SK-N-SH (cell line): ENCODE measurements at regions not wholly inside any gene's neighbourhood (a gene's known extent, or its start where the extent isn't known, plus 50 kb on each side); places are given as distances from the start of the nearest gene placed in this dataset.

Source experiments
- CTCF ChIA-PET: fragments of 300-600, 350-600 bp; formaldehyde crosslinking; extraction: SDS; loops from one replicate; lab custom pipeline; 2021; lab: Yijun Ruan, JAX
- POLR2A ChIA-PET: fragments of 350-600 bp; sonication (Branson Sonifier 250); formaldehyde crosslinking; extraction: SDS; loops from one replicate; lab custom pipeline; 2020; ENCODE audit warnings: antibody characterized with exemption, inconsistent platforms; lab: Yijun Ruan, JAX
- DNase-seq: peaks from one replicate; pipeline ENCODE4 v3.0.0; 2012
- H2AFZ ChIP-seq: fragments of 200-600 bp; sonication (generic); 2 replicates; pipeline ENCODE4 v1.8.1; 2016; ENCODE audit warnings: antibody characterized with exemption, mild to moderate bottlenecking, low read depth
- H3F3A ChIP-seq: fragments of 200-600 bp; sonication (generic); replicated peaks from 2 replicates; pipeline ENCODE3; 2016; ENCODE audit warnings: antibody characterized with exemption, mild to moderate bottlenecking; ENCODE audit not compliant: insufficient read depth
- H3K27ac ChIP-seq, 2 experiments: fragments of 200-500 bp in 1 of 2; fragments of 200-600 bp in 1 of 2; sonication (Bioruptor generic) in 1 of 2; sonication (generic), shearing (Covaris generic) in 1 of 2; 2 replicates each; pipeline versions ENCODE4 v1.5.1 to v1.6.1; 2014 to 2016; ENCODE audit warnings: low read depth in 2 of 2, inconsistent platforms in 1 of 2, low read length in 1 of 2, mild to moderate bottlenecking in 1 of 2, mixed read lengths in 1 of 2
- H3K27me3 ChIP-seq: fragments of 200-600 bp; sonication (generic), shearing (Covaris generic); 2 replicates; pipeline ENCODE4 v1.6.1; 2016; ENCODE audit warnings: mixed run types; ENCODE audit not compliant: insufficient read depth
- H3K36me3 ChIP-seq, 2 experiments: fragments of 200-500 bp in 1 of 2; fragments of 200-600 bp in 1 of 2; sonication (Bioruptor generic) in 1 of 2; sonication (generic) in 1 of 2; replicated peaks in 1 of 2; 2 replicates each; pipeline versions ENCODE3 to v1.5.1; 2014 to 2016; ENCODE audit warnings: low read length in 1 of 2, mild to moderate bottlenecking in 1 of 2; ENCODE audit not compliant: insufficient read depth in 2 of 2, control insufficient read depth in 1 of 2
- H3K4me1 ChIP-seq, 2 experiments: fragments of 200-500 bp in 1 of 2; fragments of 200-600 bp in 1 of 2; sonication (Bioruptor generic) in 1 of 2; sonication (generic), shearing (Covaris generic) in 1 of 2; 2 replicates each; pipeline versions ENCODE4 v1.5.1 to v1.6.1; 2014 to 2016; ENCODE audit warnings: low read depth in 1 of 2, low read length in 1 of 2, mixed run types in 1 of 2; ENCODE audit not compliant: insufficient read depth in 2 of 2, control insufficient read depth in 1 of 2
- H3K4me2 ChIP-seq: fragments of 200-600 bp; sonication (generic), shearing (Covaris generic); 2 replicates; pipeline ENCODE4 v1.6.1; 2017; ENCODE audit warnings: mixed run types
- H3K4me3 ChIP-seq, 2 experiments: fragments of 200-500 bp in 1 of 2; fragments of 200-600 bp in 1 of 2; sonication (Bioruptor generic) in 1 of 2; sonication (generic), shearing (Covaris generic) in 1 of 2; 2 replicates each; pipeline versions ENCODE4 v1.5.1 to v1.8.1; 2014 to 2016; ENCODE audit warnings: low read depth in 2 of 2, inconsistent platforms in 1 of 2, low read length in 1 of 2, mild to moderate bottlenecking in 1 of 2, mixed read lengths in 1 of 2, moderate library complexity in 1 of 2
- H3K79me2 ChIP-seq: fragments of 200-600 bp; sonication (generic); 2 replicates; pipeline ENCODE4 v1.8.1; 2017; ENCODE audit warnings: mild to moderate bottlenecking; ENCODE audit not compliant: insufficient read depth
- H3K9ac ChIP-seq: fragments of 200-600 bp; sonication (generic); 2 replicates; pipeline ENCODE4 v1.6.1; 2017; ENCODE audit warnings: mixed run types
- H3K9me2 ChIP-seq: fragments of 200-600 bp; sonication (generic); 2 replicates; pipeline ENCODE4 v1.6.1; 2017; ENCODE audit warnings: mixed run types
- H3K9me3 ChIP-seq: fragments of 200-600 bp; sonication (generic); 2 replicates; pipeline ENCODE4 v1.6.1; 2017; ENCODE audit warnings: mixed run types, mild to moderate bottlenecking, moderate library complexity
- H4K20me1 ChIP-seq: fragments of 200-600 bp; sonication (generic); 2 replicates; pipeline ENCODE4 v1.6.1; 2017; ENCODE audit warnings: mild to moderate bottlenecking, mixed run types; ENCODE audit not compliant: insufficient read depth
- CHD2 ChIP-seq: fragments of 150-350 bp; IDR thresholded peaks from 2 replicates; pipeline ENCODE4 v1.6.1; 2018; ENCODE audit warnings: low read length; ENCODE audit not compliant: partially characterized antibody
- EP300 ChIP-seq, 2 experiments: IDR thresholded peaks; 2 replicates each; pipeline versions ENCODE4 v1.4.0 to v1.6.1; 2012; ENCODE audit warnings: borderline replicate concordance in 1 of 2, low read depth in 1 of 2, low read length in 1 of 2
- EZH2phosphoT487 ChIP-seq: fragments of 200-600 bp; sonication (generic); IDR thresholded peaks from 2 replicates; pipeline ENCODE4 v1.6.1; 2017; ENCODE audit warnings: low read depth, mixed run types, mild to moderate bottlenecking, antibody characterized with exemption, moderate library complexity, borderline replicate concordance
- FOXJ3 ChIP-seq: sonication (generic); formaldehyde crosslinking; IDR thresholded peaks from 2 replicates; pipeline ENCODE4 v1.5.1; 2020; ENCODE audit warnings: mild to moderate bottlenecking, missing genetic modification reagents
- GATA2 ChIP-seq: sonication (generic); formaldehyde crosslinking; IDR thresholded peaks from 2 replicates; pipeline ENCODE4 v1.5.0; 2020; ENCODE audit warnings: mild to moderate bottlenecking, missing genetic modification reagents
- MEF2A ChIP-seq: IDR thresholded peaks from 2 replicates; pipeline ENCODE4 v1.4.0; 2012; ENCODE audit warnings: low read depth, borderline replicate concordance
- NRF1 ChIP-seq: IDR thresholded peaks from 2 replicates; pipeline ENCODE4 v1.6.1; 2012; ENCODE audit warnings: low read depth, mild to moderate bottlenecking, low read length
- POLR2AphosphoS5 ChIP-seq: IDR thresholded peaks from 2 replicates; pipeline ENCODE4 v1.6.1; 2012; ENCODE audit warnings: low read depth, low read length
- RAD21 ChIP-seq: IDR thresholded peaks from 2 replicates; pipeline ENCODE4 v1.6.1; 2012; ENCODE audit warnings: mild to moderate bottlenecking, low read length
- RCOR1 ChIP-seq: fragments of 150-350 bp; IDR thresholded peaks from 2 replicates; pipeline ENCODE4 v1.6.1; 2017; ENCODE audit warnings: antibody characterized with exemption, low read length
- RFX5 ChIP-seq: IDR thresholded peaks from 2 replicates; pipeline ENCODE4 v1.6.1; 2012; ENCODE audit warnings: mild to moderate bottlenecking, improper control_type of control experiment, low read length
- RXRA ChIP-seq: IDR thresholded peaks from 2 replicates; pipeline ENCODE4 v1.4.0; 2012; ENCODE audit warnings: low read depth, mild to moderate bottlenecking, borderline replicate concordance
- TAF1 ChIP-seq: IDR thresholded peaks from 2 replicates; pipeline ENCODE4 v1.6.1; 2012; ENCODE audit warnings: low read depth, mild to moderate bottlenecking, low read length, moderate library complexity, borderline replicate concordance
- TCF12 ChIP-seq: IDR thresholded peaks from 2 replicates; pipeline ENCODE4 v1.4.0; 2012
- TEAD4 ChIP-seq: IDR thresholded peaks from 2 replicates; pipeline ENCODE4 v1.4.0; 2012; ENCODE audit warnings: mild to moderate bottlenecking, borderline replicate concordance; ENCODE audit not compliant: insufficient read depth
- WGBS: methylation state at CpG from one replicate; pipeline ENCODE4 v1.1.6; 2017; ENCODE audit warnings: low lambda C conversion rate; 5-methylcytosine and 5-hydroxymethylcytosine counted together
- TF ChIP-seq, protein P1 (sequence below): IDR thresholded peaks from 2 replicates; pipeline ENCODE4 v1.4.0; 2012; ENCODE audit warnings: low read depth, borderline replicate concordance
- TF ChIP-seq, protein P2 (sequence below): IDR thresholded peaks from 2 replicates; pipeline ENCODE4 v1.4.0; 2012; ENCODE audit warnings: low read depth, borderline replicate concordance
- TF ChIP-seq, protein P3 (sequence below): fragments of 150-350 bp; IDR thresholded peaks from 2 replicates; pipeline ENCODE4 v1.6.1; 2017; ENCODE audit warnings: antibody characterized with exemption, low read length, low read depth, borderline replicate concordance

DNA sequence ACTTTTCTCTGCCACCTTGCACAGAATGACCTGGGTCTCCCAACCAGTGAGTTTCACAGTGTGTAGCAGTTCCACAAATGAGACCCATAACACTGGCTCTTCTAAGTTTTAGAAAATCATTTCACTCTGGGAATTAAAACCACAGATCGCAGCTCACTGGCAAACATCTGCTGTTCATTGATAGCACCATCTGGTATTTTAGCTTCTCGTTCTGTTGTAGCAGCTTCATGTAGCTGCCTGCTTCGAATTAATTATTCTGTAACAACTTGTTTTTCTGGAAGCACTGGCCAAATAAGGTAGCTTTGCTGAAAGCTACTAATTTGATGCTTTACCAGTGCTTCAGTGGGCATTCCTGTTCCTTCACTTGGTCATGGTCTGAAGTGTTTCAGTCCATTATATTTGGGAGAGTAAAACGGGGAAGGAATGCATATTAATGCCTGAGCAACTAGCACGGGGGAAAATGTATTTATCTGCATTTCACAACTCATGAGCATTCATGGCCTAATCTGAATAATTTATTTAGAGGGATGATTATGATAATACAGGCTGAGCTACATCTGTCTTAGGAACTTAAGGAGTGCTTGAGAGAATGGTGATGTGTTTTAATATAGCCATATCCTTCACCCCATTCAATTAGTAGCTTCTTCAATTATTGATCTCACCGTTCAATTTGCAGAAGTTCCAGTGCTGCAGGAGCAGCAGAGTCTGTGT lies 447.4 kb downstream of the XPNPEP1 start:
- H3K9me3 ChIP-seq, result no peaks in the 10 kb centered on the region
- TF ChIP-seq RAD21 (no peak), MEF2A (no peak), RCOR1 (peak; percentile 39; the same call in 1 of the 2 replicates), POLR2AphosphoS5 (no peak), EP300 (IDR thresholded peaks at IDR 0.05; ENCODE audit: borderline replicate concordance in 1 of 2, low read depth in 1 of 2, low read length in 1 of 2) (peak in 1 of 2 experiments; percentile 25; a peak in 1 of 4 replicates), TAF1 (no peak), TEAD4 (no peak), CHD2 (no peak)
- TF ChIP-seq, protein P1, sequence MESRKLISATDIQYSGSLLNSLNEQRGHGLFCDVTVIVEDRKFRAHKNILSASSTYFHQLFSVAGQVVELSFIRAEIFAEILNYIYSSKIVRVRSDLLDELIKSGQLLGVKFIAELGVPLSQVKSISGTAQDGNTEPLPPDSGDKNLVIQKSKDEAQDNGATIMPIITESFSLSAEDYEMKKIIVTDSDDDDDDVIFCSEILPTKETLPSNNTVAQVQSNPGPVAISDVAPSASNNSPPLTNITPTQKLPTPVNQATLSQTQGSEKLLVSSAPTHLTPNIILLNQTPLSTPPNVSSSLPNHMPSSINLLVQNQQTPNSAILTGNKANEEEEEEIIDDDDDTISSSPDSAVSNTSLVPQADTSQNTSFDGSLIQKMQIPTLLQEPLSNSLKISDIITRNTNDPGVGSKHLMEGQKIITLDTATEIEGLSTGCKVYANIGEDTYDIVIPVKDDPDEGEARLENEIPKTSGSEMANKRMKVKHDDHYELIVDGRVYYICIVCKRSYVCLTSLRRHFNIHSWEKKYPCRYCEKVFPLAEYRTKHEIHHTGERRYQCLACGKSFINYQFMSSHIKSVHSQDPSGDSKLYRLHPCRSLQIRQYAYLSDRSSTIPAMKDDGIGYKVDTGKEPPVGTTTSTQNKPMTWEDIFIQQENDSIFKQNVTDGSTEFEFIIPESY, result no peak
- TF ChIP-seq, all 33 proteins: peak for 2
- no peak overlapping the region for H3K4me3 ChIP-seq
- H2AFZ ChIP-seq, result no peak overlapping the region
- ChIA-PET POLR2A (no interaction called here), CTCF (interaction anchor here (1.4 to 1.5 kb wide), 2 partner anchors 9 to 19 kb away, joined by 3 read pairs; no protein-coding TSS in a partner anchor)
- no peak overlapping the region for H3K9ac ChIP-seq
- peak; percentile 22 for DNase-seq
- no peaks in the 10 kb centered on the region; a peak in 2 of 4 replicates for H3K4me1 ChIP-seq
- no peaks in the 10 kb centered on the region for H3K79me2 ChIP-seq
- no peaks in the 10 kb centered on the region for H3F3A ChIP-seq
- no peaks in the 10 kb centered on the region for H4K20me1 ChIP-seq
- WGBS, result 6% methylated on average over 6 of the region's 6 CpGs
- no peaks in the 10 kb centered on the region for H3K36me3 ChIP-seq
- no peaks in the 10 kb centered on the region for H3K27me3 ChIP-seq
- no peaks in the 10 kb centered on the region for H3K9me2 ChIP-seq
- H3K27ac ChIP-seq, result no peak overlapping the region
- no peak overlapping the region for H3K4me2 ChIP-seq

DNA sequence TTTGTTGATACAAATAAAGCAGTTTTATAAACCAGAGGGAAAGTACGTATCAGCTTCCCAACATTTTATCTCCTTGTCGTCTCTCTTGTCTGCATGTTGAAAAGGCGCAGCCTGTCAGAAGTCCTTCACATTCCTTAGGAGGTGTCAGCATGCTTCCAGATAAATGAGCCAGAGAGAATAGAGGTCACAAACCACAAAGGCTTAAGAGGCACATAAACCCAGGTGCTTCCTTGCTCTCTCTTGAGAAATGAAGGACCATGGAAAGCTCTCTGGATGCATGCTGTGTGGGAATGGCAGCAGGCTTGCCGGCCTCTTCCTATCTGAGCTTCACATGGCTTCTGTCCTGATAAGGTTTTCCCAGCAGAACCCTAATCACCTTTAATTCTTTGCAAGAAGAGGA lies 448.5 kb downstream of the XPNPEP1 start:
- WGBS, result 55% methylated on average over 4 of the region's 4 CpGs
- Histone ChIP-seq H3K4me3 (no peak overlapping the region), H3K4me2 (no peak overlapping the region), H3K27ac (no peak overlapping the region), H3K4me1 (no peaks in the 10 kb centered on the region; a peak in 2 of 4 replicates), H3K9me3 (no peaks in the 10 kb centered on the region), H4K20me1 (no peaks in the 10 kb centered on the region), H3K27me3 (no peaks in the 10 kb centered on the region), H3K9ac (no peak overlapping the region), H3K36me3 (no peaks in the 10 kb centered on the region), H3K79me2 (no peaks in the 10 kb centered on the region), H3F3A (no peaks in the 10 kb centered on the region), H2AFZ (no peak overlapping the region), H3K9me2 (no peaks in the 10 kb centered on the region)
- no peak for DNase-seq
- ChIA-PET POLR2A (no interaction called here), CTCF (interaction anchor here (1.4 to 1.5 kb wide), 2 partner anchors 10 to 18 kb away, joined by 3 read pairs; no protein-coding TSS in a partner anchor)
- TF ChIP-seq CHD2 (no peak), TAF1 (no peak), TCF12 (no peak), TEAD4 (no peak), RXRA (no peak), RFX5 (no peak), EZH2phosphoT487 (no peak), NRF1 (no peak), EP300 (IDR thresholded peaks at IDR 0.05; ENCODE audit: borderline replicate concordance in 1 of 2, low read depth in 1 of 2, low read length in 1 of 2) (no peak), FOXJ3 (CRISPR knock-in tag) (no peak), GATA2 (CRISPR knock-in tag) (no peak), MEF2A (no peak)
- TF ChIP-seq, protein P1, result no peak
- TF ChIP-seq, protein P2, sequence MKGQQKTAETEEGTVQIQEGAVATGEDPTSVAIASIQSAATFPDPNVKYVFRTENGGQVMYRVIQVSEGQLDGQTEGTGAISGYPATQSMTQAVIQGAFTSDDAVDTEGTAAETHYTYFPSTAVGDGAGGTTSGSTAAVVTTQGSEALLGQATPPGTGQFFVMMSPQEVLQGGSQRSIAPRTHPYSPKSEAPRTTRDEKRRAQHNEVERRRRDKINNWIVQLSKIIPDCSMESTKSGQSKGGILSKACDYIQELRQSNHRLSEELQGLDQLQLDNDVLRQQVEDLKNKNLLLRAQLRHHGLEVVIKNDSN, result no peak
- TF ChIP-seq, protein P3, sequence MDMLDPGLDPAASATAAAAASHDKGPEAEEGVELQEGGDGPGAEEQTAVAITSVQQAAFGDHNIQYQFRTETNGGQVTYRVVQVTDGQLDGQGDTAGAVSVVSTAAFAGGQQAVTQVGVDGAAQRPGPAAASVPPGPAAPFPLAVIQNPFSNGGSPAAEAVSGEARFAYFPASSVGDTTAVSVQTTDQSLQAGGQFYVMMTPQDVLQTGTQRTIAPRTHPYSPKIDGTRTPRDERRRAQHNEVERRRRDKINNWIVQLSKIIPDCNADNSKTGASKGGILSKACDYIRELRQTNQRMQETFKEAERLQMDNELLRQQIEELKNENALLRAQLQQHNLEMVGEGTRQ, result no peak
